C4-2B (cell line): ENCODE measurements at regions not wholly inside any gene's neighbourhood (a gene's known extent, or its start where the extent isn't known, plus 50 kb on each side); places are given as distances from the start of the nearest gene placed in this dataset.

ENCODE experiments used
- H3K27ac ChIP-seq: fragments of 450-650 bp; 2 replicates; pipeline ENCODE4 v1.5.1; 2017
- CTCF ChIP-seq: fragments of 450-650 bp; conservative IDR thresholded peaks from 2 replicates; pipeline ENCODE4 v1.5.1; 2017; ENCODE audit warnings: mild to moderate bottlenecking
- ZFX ChIP-seq: fragments of 450-650 bp; IDR thresholded peaks from 2 replicates; pipeline ENCODE4 v1.6.1; 2017

- no peak for TF ChIP-seq CTCF
- TF ChIP-seq ZFX: no peak
- H3K27ac ChIP-seq: no peak overlapping the region
Measured at GRCh38 chr6:8889514-8889913, 454.2 kb upstream of the SLC35B3 start.

- TF ChIP-seq CTCF (peak; percentile 77), ZFX (no peak)
- no peak overlapping the region for H3K27ac ChIP-seq
Measured at GRCh38 chr6:8888468-8888867, 453.1 kb upstream of the SLC35B3 start.

GRCh38 chr6:8881663-8882062, 446.3 kb upstream of the SLC35B3 start:
- no peak overlapping the region for H3K27ac ChIP-seq
- no peak for TF ChIP-seq CTCF

GRCh38 chr6:8879334-8879733, 444.0 kb upstream of the SLC35B3 start:
- no peak for TF ChIP-seq ZFX
- TF ChIP-seq CTCF: no peak
- H3K27ac ChIP-seq: no peak overlapping the region

GRCh38 chr6:8875986-8876385, 440.6 kb upstream of the SLC35B3 start:
- no peak overlapping the region for H3K27ac ChIP-seq

GRCh38 chr6:8872589-8872988, 437.2 kb upstream of the SLC35B3 start:
- no peak overlapping the region for H3K27ac ChIP-seq
- no peak for TF ChIP-seq CTCF
- no peak for TF ChIP-seq ZFX

More at GRCh38 chr6:8875986-8876385, 440.6 kb upstream of the SLC35B3 start:
- TF ChIP-seq CTCF (no peak), ZFX (no peak)

GRCh38 chr6:8865451-8865850, 430.1 kb upstream of the SLC35B3 start:
- no peak overlapping the region for H3K27ac ChIP-seq
- TF ChIP-seq CTCF (no peak), ZFX (no peak)
